IPS-NIHi7 (cell line): ENCODE measurements at regions not wholly inside any gene's neighbourhood (a gene's known extent, or its start where the extent isn't known, plus 50 kb on each side); places are given as distances from the start of the nearest gene placed in this dataset.

ENCODE experiments used
- DNase-seq: peaks from one replicate; pipeline ENCODE4 v3.0.0; 2012; ENCODE audit warnings: mixed read lengths; ENCODE audit errors: extremely low spot score

GRCh38 chr11:98115873-98116272, 904.9 kb upstream of the CNTN5 start:
- no peak for DNase-seq

DNA sequence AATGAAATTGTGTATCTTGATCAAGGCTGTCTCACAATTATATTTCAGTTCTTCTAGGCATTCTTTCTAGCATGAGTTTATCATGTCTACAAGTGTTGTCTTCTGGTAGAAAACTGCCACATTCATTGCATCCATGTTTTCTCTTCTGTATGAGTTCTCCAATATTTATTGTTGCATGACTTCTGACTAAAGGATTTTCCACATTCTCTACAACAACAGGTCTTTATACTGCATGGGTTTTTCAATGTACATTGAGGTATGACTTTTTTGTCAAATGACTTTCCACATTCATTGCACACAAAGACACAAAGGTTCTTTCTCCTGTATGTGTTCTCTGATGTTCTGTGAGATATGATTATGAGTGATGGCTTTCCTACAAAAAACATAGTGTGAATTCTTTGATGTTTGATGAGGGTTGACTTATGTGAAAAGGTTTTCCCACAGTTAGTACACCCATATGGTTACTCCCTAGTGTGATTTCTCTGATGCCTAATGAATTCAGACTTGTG, 890.6 kb upstream of the CNTN5 start:
- no peak for DNase-seq

- no peak for DNase-seq
These were observed 884.4 kb upstream of the CNTN5 start for GRCh38 chr11:98136357-98136756.

DNA sequence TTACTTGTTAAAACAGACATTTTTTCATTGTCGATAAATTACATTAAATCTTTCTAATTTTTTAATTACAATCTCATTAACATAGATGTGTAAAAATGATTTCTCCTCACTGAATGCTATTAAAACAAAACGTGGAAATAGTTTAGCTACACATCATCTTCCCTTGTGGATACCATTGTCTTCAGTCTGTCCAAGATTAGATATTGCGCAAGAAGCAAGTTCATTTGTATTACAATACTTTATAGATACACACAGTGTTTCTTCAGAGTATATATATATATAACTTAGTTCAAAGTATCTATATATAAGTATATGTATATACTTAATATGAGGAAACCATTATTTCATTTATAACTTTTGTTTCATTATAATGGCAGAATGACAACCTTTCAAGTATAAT, 883.3 kb upstream of the CNTN5 start:
- DNase-seq: no peak

DNA sequence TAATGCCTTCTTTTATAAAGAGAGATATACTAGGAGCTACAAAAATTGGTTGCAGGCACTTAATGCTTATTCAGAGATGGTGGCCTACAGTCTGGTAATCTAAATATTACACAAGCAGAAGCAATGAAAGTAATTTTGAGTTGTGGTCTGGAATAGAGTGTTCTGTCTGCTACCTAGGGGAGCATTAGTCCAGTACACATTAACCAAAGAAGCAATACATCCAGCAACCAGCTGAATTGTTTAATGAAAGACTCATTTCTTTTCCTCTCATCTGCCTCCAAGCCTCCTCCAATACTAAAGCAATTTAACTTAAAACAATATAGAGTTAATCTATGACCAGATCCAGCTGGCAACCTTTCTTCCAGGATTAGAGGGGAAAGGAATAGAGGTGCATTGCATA, 877.1 kb upstream of the CNTN5 start:
- no peak for DNase-seq

DNA sequence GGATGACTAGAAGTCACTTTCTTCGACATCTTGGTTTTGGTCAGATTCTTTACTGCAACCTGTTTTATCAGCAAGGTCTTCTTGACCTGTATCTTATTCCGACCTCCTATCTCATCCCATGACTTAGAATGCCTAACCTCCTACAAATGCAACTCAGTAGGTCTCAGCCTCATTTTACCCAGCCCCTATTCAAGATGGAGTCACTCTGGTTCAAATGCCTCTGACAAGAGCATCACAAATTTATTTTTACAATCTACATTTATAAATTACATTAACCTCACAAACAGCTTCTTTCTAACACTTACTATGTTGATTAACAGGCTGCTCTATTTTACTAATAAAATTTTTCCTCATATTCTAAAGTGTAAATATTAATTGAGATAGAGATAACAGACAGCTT, 867.0 kb upstream of the CNTN5 start:
- DNase-seq: no peak

DNA sequence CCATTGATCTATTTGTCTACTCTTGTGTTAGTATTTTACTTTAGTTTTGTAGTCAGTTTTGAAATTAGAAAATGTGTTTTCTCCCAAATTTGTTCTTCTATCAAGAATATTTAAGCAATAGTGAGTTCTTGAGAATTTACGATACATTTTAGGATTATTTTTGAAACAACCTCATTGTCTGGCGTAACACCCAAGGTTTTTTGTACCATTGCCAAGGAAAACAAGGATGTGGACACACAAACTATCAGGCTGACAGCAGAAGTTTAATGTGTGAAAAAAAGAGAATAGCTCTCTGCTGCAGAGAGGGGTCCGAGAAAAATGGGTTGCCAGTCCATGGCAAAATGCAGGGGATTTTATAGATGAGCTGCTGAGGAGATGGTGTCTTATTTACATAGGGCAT, 865.1 kb upstream of the CNTN5 start:
- no peak for DNase-seq

DNA sequence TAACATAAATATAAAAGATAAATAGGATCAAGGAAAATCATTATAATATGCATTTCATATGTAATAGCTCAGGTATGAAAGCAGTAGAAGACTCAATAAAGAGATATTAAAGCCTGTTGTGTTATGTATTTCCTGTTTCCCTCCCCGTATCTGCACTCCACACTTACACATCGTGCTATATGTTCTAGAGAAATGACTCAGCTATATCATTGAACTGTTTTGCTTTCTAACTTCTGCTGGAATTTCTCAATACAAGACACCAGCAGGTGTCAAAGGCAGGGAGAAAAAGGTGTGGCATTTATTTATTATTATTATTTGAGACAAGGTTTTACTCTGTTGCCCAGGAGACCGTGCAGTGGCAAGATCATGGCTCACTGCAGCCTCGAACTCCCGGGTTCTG, 842.8 kb upstream of the CNTN5 start:
- no peak for DNase-seq

GRCh38 chr11:98180511-98180910, 840.2 kb upstream of the CNTN5 start:
- DNase-seq: no peak

DNA sequence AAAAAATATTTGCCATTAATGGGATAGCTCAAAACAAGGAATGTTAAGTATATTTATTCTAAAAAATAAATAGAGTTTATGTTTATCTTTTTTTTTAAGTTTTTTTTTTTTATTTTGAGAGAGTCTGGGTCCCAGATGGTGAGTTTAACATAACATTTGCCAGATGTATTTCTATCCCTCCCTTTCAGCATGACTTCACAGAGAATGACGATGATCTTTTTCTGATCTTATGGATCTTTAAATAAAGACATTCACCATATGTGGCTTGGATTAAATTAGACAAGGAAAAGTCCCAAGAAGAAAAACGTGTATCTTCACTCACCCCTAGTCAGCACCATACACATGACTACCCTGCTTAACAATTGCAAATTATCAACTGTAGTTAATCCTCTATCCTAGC, 839.8 kb upstream of the CNTN5 start:
- no peak for DNase-seq

- DNase-seq: no peak
These were observed 837.7 kb upstream of the CNTN5 start for GRCh38 chr11:98183034-98183433.

DNA sequence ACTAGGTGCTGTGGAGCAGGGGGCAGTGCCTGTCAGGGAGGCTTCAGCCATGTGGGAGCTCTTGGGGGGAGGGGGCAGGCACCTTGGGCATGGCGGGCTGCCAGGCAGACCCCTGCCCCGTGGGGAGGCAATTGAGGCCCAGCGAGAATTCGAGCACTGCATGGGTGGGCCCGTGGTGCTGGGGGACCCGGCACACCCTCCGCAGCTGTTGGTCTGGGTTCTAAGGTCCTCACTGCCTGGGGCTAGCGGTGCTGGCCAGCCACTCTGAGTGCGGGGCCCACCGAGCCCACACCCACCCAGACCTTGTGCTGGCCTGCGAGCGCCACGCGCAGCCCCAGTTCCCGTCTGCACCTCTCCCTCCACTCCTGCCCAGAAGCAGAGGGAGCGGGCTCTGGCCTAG, 835.5 kb upstream of the CNTN5 start:
- DNase-seq: no peak

GRCh38 chr11:98194611-98195010, 826.1 kb upstream of the CNTN5 start:
- no peak for DNase-seq

GRCh38 chr11:98195300-98195699, 825.4 kb upstream of the CNTN5 start:
- no peak for DNase-seq

GRCh38 chr11:98207086-98207485, 813.7 kb upstream of the CNTN5 start:
- no peak for DNase-seq

DNA sequence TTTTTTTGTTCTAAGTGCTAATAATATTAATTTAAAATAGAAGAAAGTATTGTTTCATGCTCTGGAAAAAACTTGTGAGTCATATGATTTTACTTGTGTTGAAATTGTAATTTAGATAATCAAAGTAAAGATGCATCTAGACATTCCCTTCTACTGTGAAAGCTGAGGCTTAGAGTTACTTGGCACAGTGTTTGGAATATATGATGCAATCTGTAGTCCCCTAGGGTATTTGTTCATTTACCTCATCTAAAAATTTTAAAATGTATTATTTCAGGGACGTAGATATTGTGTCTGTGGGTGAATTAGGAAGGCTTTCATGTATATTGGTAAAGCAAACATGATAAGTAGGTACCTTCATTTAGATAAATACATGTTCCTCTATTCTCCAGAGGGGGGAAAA, 793.5 kb upstream of the CNTN5 start:
- no peak for DNase-seq

DNA sequence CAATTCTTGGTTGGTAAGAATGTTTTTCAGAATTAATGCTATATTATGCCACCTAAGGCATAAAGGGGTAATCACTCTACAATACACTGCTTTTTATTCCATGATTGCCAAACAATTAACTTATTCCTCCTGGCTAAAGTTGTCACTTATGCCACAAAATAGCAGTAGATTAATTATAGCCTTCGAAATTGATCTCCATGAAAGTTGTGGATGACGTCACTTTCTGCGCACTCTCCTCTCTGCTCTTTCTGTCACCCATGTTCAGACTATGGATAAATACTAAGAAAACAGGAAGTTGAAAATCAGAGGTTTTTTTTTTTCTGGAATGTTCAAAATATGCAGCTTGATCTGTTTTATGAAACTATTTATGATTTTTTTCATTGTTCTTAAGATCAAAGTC, 790.1 kb upstream of the CNTN5 start:
- DNase-seq: no peak

DNA sequence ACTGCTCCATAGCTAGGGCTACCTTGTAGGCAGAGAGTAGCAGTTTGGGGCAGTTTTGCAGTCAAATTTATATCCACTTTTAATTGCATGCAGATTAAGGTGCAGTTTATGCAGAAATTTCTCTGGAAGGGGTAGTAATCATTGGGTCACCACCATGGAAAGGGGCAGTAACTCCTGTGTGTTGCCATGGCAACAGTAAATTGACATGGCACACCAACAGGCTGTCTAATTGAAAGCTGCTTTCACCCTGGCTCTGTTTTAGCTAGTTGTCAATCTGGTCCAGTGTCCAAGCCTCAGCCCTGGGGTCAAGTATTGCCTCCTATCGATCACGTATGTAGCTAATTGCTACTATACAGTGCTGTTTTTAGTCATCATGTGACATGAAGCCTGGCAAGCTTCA, 786.1 kb upstream of the CNTN5 start:
- DNase-seq: peak; percentile 6

- DNase-seq: no peak
These were observed 776.9 kb upstream of the CNTN5 start for GRCh38 chr11:98243897-98244296.

DNA sequence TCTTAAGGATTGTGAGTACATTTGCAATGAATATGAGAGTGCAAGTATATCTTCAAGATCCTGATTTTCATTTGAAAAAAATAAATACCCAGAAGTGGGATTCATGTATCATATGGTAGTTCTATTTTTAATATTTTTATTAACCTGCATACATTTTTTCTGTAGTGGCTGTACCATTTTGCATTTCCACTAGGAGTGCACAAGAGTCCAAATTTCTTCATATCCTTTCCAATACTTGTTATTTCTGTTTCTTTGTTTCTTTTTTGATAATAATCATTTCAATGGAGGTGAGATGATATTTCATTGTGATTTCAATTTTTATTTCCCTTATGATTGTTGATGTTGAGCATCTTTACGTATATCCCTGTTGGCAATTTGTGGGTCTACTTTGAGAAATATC, 759.8 kb upstream of the CNTN5 start:
- no peak for DNase-seq

DNA sequence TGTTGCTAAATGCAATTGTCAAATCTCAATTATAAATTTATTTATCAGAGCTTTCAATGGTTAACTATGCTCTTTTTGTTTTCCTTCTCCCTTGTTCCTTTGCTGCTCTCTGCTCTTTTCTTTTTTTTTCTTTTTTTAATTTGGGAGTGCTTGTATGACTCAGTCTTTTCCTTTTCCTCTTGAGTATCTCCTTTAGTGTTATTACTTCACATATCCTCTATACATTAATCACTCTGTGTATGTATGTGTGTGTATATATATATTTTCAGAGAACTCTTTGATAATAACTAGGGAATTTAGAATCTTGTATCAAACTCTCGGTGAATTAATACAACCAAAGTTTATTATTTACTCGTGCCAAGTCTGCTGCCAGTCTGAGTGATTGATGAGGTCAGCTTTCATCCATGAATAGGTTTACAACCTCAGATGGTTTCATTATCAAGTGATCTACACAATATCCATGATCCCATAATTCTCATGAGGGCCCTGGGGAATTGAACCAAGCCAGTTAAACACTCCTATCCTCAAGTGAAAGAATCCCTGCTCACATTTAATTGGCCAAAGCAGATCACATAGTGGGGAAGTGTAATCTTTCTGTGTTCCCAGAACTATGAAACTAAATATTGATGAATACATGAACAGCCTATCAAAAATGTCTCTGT, 743.4 kb upstream of the CNTN5 start:
- no peak for DNase-seq

DNA sequence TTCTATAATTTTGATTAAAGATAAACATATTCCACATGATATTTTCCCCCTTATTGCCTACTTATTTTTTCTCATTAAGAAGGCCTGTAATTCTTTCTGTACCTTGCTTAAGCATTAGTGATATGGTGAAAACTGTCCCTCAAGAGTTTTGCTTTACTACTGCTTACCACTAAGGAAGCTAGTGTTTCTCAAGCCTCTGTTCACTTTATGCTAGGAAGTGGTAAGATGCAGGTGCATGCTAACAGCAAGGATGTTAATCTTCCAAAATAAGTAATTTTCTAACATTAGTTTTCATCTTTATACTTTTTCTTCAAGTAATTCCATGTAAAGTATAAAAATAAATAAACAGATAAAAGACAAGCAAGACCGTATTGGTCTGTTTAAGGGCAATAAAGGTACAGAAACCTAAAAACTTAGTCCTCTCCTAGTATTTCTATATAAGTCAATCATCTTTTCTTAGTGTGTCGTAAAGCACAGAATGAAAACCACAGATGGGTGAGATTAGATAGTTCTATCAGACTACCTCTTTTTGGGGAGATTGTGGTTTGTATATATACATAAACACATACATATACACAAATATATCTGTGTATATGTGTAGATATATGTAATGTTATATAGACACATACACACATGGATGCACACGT, 731.0 kb upstream of the CNTN5 start:
- no peak for DNase-seq

- DNase-seq: no peak
These were observed 724.5 kb upstream of the CNTN5 start for GRCh38 chr11:98296091-98296880.
